Esophagus muscularis mucosa (tissue), 2 donors: ENCODE measurements at regions not wholly inside any gene's neighbourhood (a gene's known extent, or its start where the extent isn't known, plus 50 kb on each side); places are given as distances from the start of the nearest gene placed in this dataset.

Source experiments
- POLR2A ChIP-seq: fragments of 450-650 bp; IDR thresholded peaks from one replicate; pipeline ENCODE4 v1.6.1; 2017; ENCODE audit warnings: antibody characterized with exemption, moderate library complexity, mild to moderate bottlenecking, low read depth
- POLR2AphosphoS5 ChIP-seq, 2 donors: sonication (generic); formaldehyde crosslinking; IDR thresholded peaks; one replicate each; pipeline ENCODE4 v1.6.1; 2017; ENCODE audit warnings: antibody characterized with exemption in 2 of 2

- no peak for TF ChIP-seq POLR2A
- TF ChIP-seq POLR2AphosphoS5 (IDR thresholded peaks at IDR 0.05): no peak
Measured at GRCh38 chr11:109304159-109304558, 117.8 kb upstream of the C11orf87 start.
